Neural cell (in vitro differentiated cells): ENCODE measurements at regions not wholly inside any gene's neighbourhood (a gene's known extent, or its start where the extent isn't known, plus 50 kb on each side); places are given as distances from the start of the nearest gene placed in this dataset.

Experiments used
- EP300 ChIP-seq: fragments of 450-650 bp; conservative IDR thresholded peaks from 2 replicates; pipeline ENCODE4 v1.6.1; 2014; ENCODE audit warnings: antibody characterized with exemption, mild to moderate bottlenecking, moderate library complexity; ENCODE audit not compliant: poor library complexity, severe bottlenecking
- EZH2 ChIP-seq: fragments of 200-600, 300-800 bp; shearing (Covaris generic), sonication (generic); IDR thresholded peaks from 2 replicates; pipeline ENCODE4 v1.6.1; 2014; ENCODE audit warnings: antibody characterized with exemption, low read length, borderline replicate concordance, mild to moderate bottlenecking; ENCODE audit not compliant: insufficient read depth, poor library complexity, severe bottlenecking
- POLR2AphosphoS5 ChIP-seq: IDR thresholded peaks from 2 replicates; pipeline ENCODE4 v1.6.1; 2012
- TF ChIP-seq, protein P1 (sequence below): fragments of 450-650 bp; IDR thresholded peaks from 2 replicates; pipeline ENCODE4 v1.5.1; 2014; ENCODE audit warnings: antibody characterized with exemption, mild to moderate bottlenecking, moderate library complexity; ENCODE audit not compliant: poor library complexity, severe bottlenecking

- TF ChIP-seq, protein P1, sequence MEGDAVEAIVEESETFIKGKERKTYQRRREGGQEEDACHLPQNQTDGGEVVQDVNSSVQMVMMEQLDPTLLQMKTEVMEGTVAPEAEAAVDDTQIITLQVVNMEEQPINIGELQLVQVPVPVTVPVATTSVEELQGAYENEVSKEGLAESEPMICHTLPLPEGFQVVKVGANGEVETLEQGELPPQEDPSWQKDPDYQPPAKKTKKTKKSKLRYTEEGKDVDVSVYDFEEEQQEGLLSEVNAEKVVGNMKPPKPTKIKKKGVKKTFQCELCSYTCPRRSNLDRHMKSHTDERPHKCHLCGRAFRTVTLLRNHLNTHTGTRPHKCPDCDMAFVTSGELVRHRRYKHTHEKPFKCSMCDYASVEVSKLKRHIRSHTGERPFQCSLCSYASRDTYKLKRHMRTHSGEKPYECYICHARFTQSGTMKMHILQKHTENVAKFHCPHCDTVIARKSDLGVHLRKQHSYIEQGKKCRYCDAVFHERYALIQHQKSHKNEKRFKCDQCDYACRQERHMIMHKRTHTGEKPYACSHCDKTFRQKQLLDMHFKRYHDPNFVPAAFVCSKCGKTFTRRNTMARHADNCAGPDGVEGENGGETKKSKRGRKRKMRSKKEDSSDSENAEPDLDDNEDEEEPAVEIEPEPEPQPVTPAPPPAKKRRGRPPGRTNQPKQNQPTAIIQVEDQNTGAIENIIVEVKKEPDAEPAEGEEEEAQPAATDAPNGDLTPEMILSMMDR, result no peak
- no peak for TF ChIP-seq EZH2
- TF ChIP-seq EP300, result no peak
- no peak for TF ChIP-seq POLR2AphosphoS5
Observed at GRCh38 chr14:100396266-100396795, 73.2 kb downstream of the SLC25A47 start.
